PFSK-1 (cell line): ENCODE measurements at regions not wholly inside any gene's neighbourhood (a gene's known extent, or its start where the extent isn't known, plus 50 kb on each side); places are given as distances from the start of the nearest gene placed in this dataset.

Experiments
- FOXP2 ChIP-seq: optimal IDR thresholded peaks from 2 replicates; pipeline ENCODE3; 2011; ENCODE audit warnings: borderline replicate concordance, control low read depth, inconsistent platforms; ENCODE audit not compliant: insufficient read depth; ENCODE audit errors: extremely low read length, extremely low read depth
- POLR2AphosphoS5 ChIP-seq: IDR thresholded peaks from 2 replicates; pipeline ENCODE4 v1.6.1; 2012; ENCODE audit warnings: low read depth, mild to moderate bottlenecking, control low read depth, low read length, moderate library complexity
- REST ChIP-seq, 2 experiments: IDR thresholded peaks; 2 replicates each; pipeline versions ENCODE4 v1.6.1 to v1.8.0; 2011 to 2012; ENCODE audit warnings: low read depth in 2 of 2, low read length in 2 of 2, control low read depth in 1 of 2, inconsistent platforms in 1 of 2, mild to moderate bottlenecking in 1 of 2, moderate library complexity in 1 of 2; ENCODE audit not compliant: insufficient read depth in 1 of 2
- SIN3A ChIP-seq: IDR thresholded peaks from 2 replicates; pipeline ENCODE4 v1.6.1; 2012; ENCODE audit warnings: mild to moderate bottlenecking, low read length, moderate library complexity, borderline replicate concordance; ENCODE audit not compliant: insufficient read depth
- TAF1 ChIP-seq: IDR thresholded peaks from 2 replicates; pipeline ENCODE4 v1.6.1; 2012; ENCODE audit warnings: low read length, control low read depth, borderline replicate concordance; ENCODE audit not compliant: insufficient read depth

GRCh38 chr16:86287664-86288201 lies 222.6 kb upstream of the FOXF1 start:
- TF ChIP-seq FOXP2 (no peak), POLR2AphosphoS5 (no peak), TAF1 (no peak), SIN3A (no peak)

GRCh38 chr16:86288716-86289294 lies 221.5 kb upstream of the FOXF1 start:
- TF ChIP-seq SIN3A (no peak), FOXP2 (no peak), TAF1 (no peak), POLR2AphosphoS5 (no peak), REST (IDR thresholded peaks at IDR 0.05; ENCODE audit: insufficient read depth in 1 of 2, low read depth in 2 of 2, low read length in 2 of 2) (no peak)

GRCh38 chr16:86289304-86289703 lies 221.0 kb upstream of the FOXF1 start:
- TF ChIP-seq POLR2AphosphoS5, result no peak
- TF ChIP-seq SIN3A, result no peak
- no peak for TF ChIP-seq FOXP2
- TF ChIP-seq TAF1, result no peak
- no peak for TF ChIP-seq REST (IDR thresholded peaks at IDR 0.05; ENCODE audit: insufficient read depth in 1 of 2, low read depth in 2 of 2, low read length in 2 of 2)

- TF ChIP-seq SIN3A (no peak), POLR2AphosphoS5 (no peak), FOXP2 (no peak), REST (IDR thresholded peaks at IDR 0.05; ENCODE audit: insufficient read depth in 1 of 2, low read depth in 2 of 2, low read length in 2 of 2) (no peak), TAF1 (no peak)
These were observed 220.4 kb upstream of the FOXF1 start for GRCh38 chr16:86289907-86290306.

- TF ChIP-seq REST (IDR thresholded peaks at IDR 0.05; ENCODE audit: insufficient read depth in 1 of 2, low read depth in 2 of 2, low read length in 2 of 2) (no peak), TAF1 (no peak), SIN3A (no peak), FOXP2 (no peak), POLR2AphosphoS5 (no peak)
These were observed 218.8 kb upstream of the FOXF1 start for GRCh38 chr16:86291491-86291890.
